ENCODE measurements at regions not wholly inside any gene's neighbourhood (a gene's known extent, or its start where the extent isn't known, plus 50 kb on each side); places are given as distances from the start of the nearest gene placed in this dataset.
"Not testable (repeated sequence)": the region's sequence is repeated elsewhere in the genome, so short reads cannot be mapped to it uniquely, and the experiment has no call there.

- ATAC-seq (replicated peaks), result no peak
- Mint-ChIP-seq H3K4me1 (no peaks in the 10 kb centered on the region), H3K27me3 (no peaks in the 10 kb centered on the region), H3K9me3 (peaks cover 8% of the 10 kb centered on the region), H3K27ac (no peak overlapping the region), H3K4me3 (no peak overlapping the region), H3K36me3 (ENCODE audit: low read depth) (no peaks in the 10 kb centered on the region)
Measured at GRCh38 chr5:27845248-27845647, 806.9 kb upstream of the CDH9 start.

GRCh38 chr5:27836704-27837103 is 798.3 kb upstream of the CDH9 start:
- not testable (repeated sequence) for H3K4me1 Mint-ChIP-seq; H3K36me3 Mint-ChIP-seq (ENCODE audit: low read depth); H3K27me3 Mint-ChIP-seq; H3K27ac Mint-ChIP-seq; H3K4me3 Mint-ChIP-seq; ATAC-seq (replicated peaks)
- H3K9me3 Mint-ChIP-seq, result peaks cover 18% of the 10 kb centered on the region

- no peaks in the 10 kb centered on the region for H3K36me3 Mint-ChIP-seq (ENCODE audit: low read depth)
- H3K4me3 Mint-ChIP-seq, result no peak overlapping the region
- peaks cover 18% of the 10 kb centered on the region for H3K9me3 Mint-ChIP-seq
- H3K27me3 Mint-ChIP-seq, result no peaks in the 10 kb centered on the region
- no peaks in the 10 kb centered on the region for H3K4me1 Mint-ChIP-seq
- ATAC-seq (replicated peaks), result no peak
- H3K27ac Mint-ChIP-seq, result no peak overlapping the region
Measured at GRCh38 chr5:27832886-27833285, 794.5 kb upstream of the CDH9 start.

GRCh38 chr5:27830546-27830945 is 792.2 kb upstream of the CDH9 start:
- Mint-ChIP-seq H3K27me3 (no peaks in the 10 kb centered on the region), H3K4me3 (no peak overlapping the region), H3K36me3 (ENCODE audit: low read depth) (no peaks in the 10 kb centered on the region), H3K4me1 (no peaks in the 10 kb centered on the region), H3K9me3 (peaks cover 7% of the 10 kb centered on the region), H3K27ac (no peak overlapping the region)
- no peak for ATAC-seq (replicated peaks)

- no peaks in the 10 kb centered on the region for H3K36me3 Mint-ChIP-seq (ENCODE audit: low read depth)
- H3K4me1 Mint-ChIP-seq, result no peaks in the 10 kb centered on the region
- ATAC-seq (replicated peaks), result no peak
- no peak overlapping the region for H3K27ac Mint-ChIP-seq
- no peaks in the 10 kb centered on the region for H3K27me3 Mint-ChIP-seq
- H3K4me3 Mint-ChIP-seq, result no peak overlapping the region
- peaks cover 12% of the 10 kb centered on the region for H3K9me3 Mint-ChIP-seq
Measured at GRCh38 chr5:27821681-27822080, 783.3 kb upstream of the CDH9 start.

GRCh38 chr5:27818888-27819287 is 780.5 kb upstream of the CDH9 start:
- Mint-ChIP-seq H3K4me3 (no peak overlapping the region), H3K9me3 (peaks cover 16% of the 10 kb centered on the region), H3K27ac (no peak overlapping the region)

GRCh38 chr5:27814983-27815382 is 776.6 kb upstream of the CDH9 start:
- H3K36me3 Mint-ChIP-seq (ENCODE audit: low read depth), result no peaks in the 10 kb centered on the region
- no peaks in the 10 kb centered on the region for H3K27me3 Mint-ChIP-seq
- peaks cover 14% of the 10 kb centered on the region for H3K9me3 Mint-ChIP-seq
- no peak overlapping the region for H3K27ac Mint-ChIP-seq
- H3K4me3 Mint-ChIP-seq, result no peak overlapping the region
- ATAC-seq (replicated peaks), result no peak
- H3K4me1 Mint-ChIP-seq, result no peaks in the 10 kb centered on the region

More at GRCh38 chr5:27818888-27819287, 780.5 kb upstream of the CDH9 start:
- Mint-ChIP-seq H3K36me3 (ENCODE audit: low read depth) (no peaks in the 10 kb centered on the region), H3K27me3 (no peaks in the 10 kb centered on the region), H3K4me1 (no peaks in the 10 kb centered on the region)
- no peak for ATAC-seq (replicated peaks)

- peaks cover 18% of the 10 kb centered on the region for H3K9me3 Mint-ChIP-seq
- no peaks in the 10 kb centered on the region for H3K36me3 Mint-ChIP-seq (ENCODE audit: low read depth)
- no peak overlapping the region for H3K4me3 Mint-ChIP-seq
- H3K4me1 Mint-ChIP-seq, result no peaks in the 10 kb centered on the region
- ATAC-seq (replicated peaks), result no peak
- no peak overlapping the region for H3K27ac Mint-ChIP-seq
- H3K27me3 Mint-ChIP-seq, result no peaks in the 10 kb centered on the region
Measured at GRCh38 chr5:27814286-27814685, 775.9 kb upstream of the CDH9 start.

GRCh38 chr5:27810458-27810857 is 772.1 kb upstream of the CDH9 start:
- H3K27me3 Mint-ChIP-seq, result no peaks in the 10 kb centered on the region
- no peaks in the 10 kb centered on the region for H3K36me3 Mint-ChIP-seq (ENCODE audit: low read depth)
- H3K4me3 Mint-ChIP-seq, result no peak overlapping the region
- no peaks in the 10 kb centered on the region for H3K4me1 Mint-ChIP-seq
- no peak overlapping the region for H3K27ac Mint-ChIP-seq
- no peak for ATAC-seq (replicated peaks)
- H3K9me3 Mint-ChIP-seq, result peaks cover 10% of the 10 kb centered on the region

- Mint-ChIP-seq H3K27ac (no peak overlapping the region), H3K4me1 (no peaks in the 10 kb centered on the region), H3K4me3 (no peak overlapping the region), H3K9me3 (peaks cover 6% of the 10 kb centered on the region), H3K27me3 (no peaks in the 10 kb centered on the region), H3K36me3 (ENCODE audit: low read depth) (no peaks in the 10 kb centered on the region)
- no peak for ATAC-seq (replicated peaks)
Measured at GRCh38 chr5:27797220-27797619, 758.8 kb upstream of the CDH9 start.

- no peaks in the 10 kb centered on the region for H3K27me3 Mint-ChIP-seq
- no peaks in the 10 kb centered on the region for H3K4me1 Mint-ChIP-seq
- peaks cover 13% of the 10 kb centered on the region for H3K9me3 Mint-ChIP-seq
- H3K4me3 Mint-ChIP-seq, result no peak overlapping the region
- ATAC-seq (replicated peaks), result no peak
- H3K36me3 Mint-ChIP-seq (ENCODE audit: low read depth), result no peaks in the 10 kb centered on the region
- H3K27ac Mint-ChIP-seq, result no peak overlapping the region
Measured at GRCh38 chr5:27788184-27788583, 749.8 kb upstream of the CDH9 start.

- ATAC-seq (replicated peaks), result no peak
- Mint-ChIP-seq H3K36me3 (ENCODE audit: low read depth) (no peaks in the 10 kb centered on the region), H3K27ac (no peak overlapping the region), H3K4me3 (no peak overlapping the region), H3K4me1 (no peaks in the 10 kb centered on the region), H3K27me3 (no peaks in the 10 kb centered on the region), H3K9me3 (peaks cover 8% of the 10 kb centered on the region)
Measured at GRCh38 chr5:27784317-27784716, 745.9 kb upstream of the CDH9 start.

GRCh38 chr5:27778121-27778520 is 739.7 kb upstream of the CDH9 start:
- ATAC-seq (replicated peaks), result no peak
- peaks cover 10% of the 10 kb centered on the region for H3K9me3 Mint-ChIP-seq
- H3K27ac Mint-ChIP-seq, result no peak overlapping the region

GRCh38 chr5:27773636-27774035 is 735.2 kb upstream of the CDH9 start:
- no peak overlapping the region for H3K4me3 Mint-ChIP-seq
- H3K9me3 Mint-ChIP-seq, result peaks cover 14% of the 10 kb centered on the region
- no peaks in the 10 kb centered on the region for H3K4me1 Mint-ChIP-seq
- no peaks in the 10 kb centered on the region for H3K27me3 Mint-ChIP-seq
- no peaks in the 10 kb centered on the region for H3K36me3 Mint-ChIP-seq (ENCODE audit: low read depth)
- H3K27ac Mint-ChIP-seq, result no peak overlapping the region
- no peak for ATAC-seq (replicated peaks)

More at GRCh38 chr5:27778121-27778520, 739.7 kb upstream of the CDH9 start:
- Mint-ChIP-seq H3K4me3 (no peak overlapping the region), H3K36me3 (ENCODE audit: low read depth) (no peaks in the 10 kb centered on the region), H3K4me1 (no peaks in the 10 kb centered on the region), H3K27me3 (no peaks in the 10 kb centered on the region)

GRCh38 chr5:27773166-27773565 is 734.8 kb upstream of the CDH9 start:
- Mint-ChIP-seq H3K27me3 (no peaks in the 10 kb centered on the region), H3K4me3 (no peak overlapping the region), H3K4me1 (no peaks in the 10 kb centered on the region), H3K27ac (no peak overlapping the region), H3K36me3 (ENCODE audit: low read depth) (no peaks in the 10 kb centered on the region), H3K9me3 (peaks cover 16% of the 10 kb centered on the region)
- no peak for ATAC-seq (replicated peaks)

- no peaks in the 10 kb centered on the region for H3K36me3 Mint-ChIP-seq (ENCODE audit: low read depth)
Measured at GRCh38 chr5:27769748-27770402, 731.5 kb upstream of the CDH9 start.

More at GRCh38 chr5:27769748-27770402, 731.5 kb upstream of the CDH9 start:
- Mint-ChIP-seq H3K4me3 (no peak overlapping the region), H3K27ac (no peak overlapping the region), H3K27me3 (no peaks in the 10 kb centered on the region), H3K4me1 (no peaks in the 10 kb centered on the region), H3K9me3 (peaks cover 10% of the 10 kb centered on the region)
- ATAC-seq (replicated peaks), result no peak
